Esophagus muscularis mucosa (tissue), 4 donors: ENCODE measurements at regions not wholly inside any gene's neighbourhood (a gene's known extent, or its start where the extent isn't known, plus 50 kb on each side); places are given as distances from the start of the nearest gene placed in this dataset.

Source experiments
- DNase-seq: peaks from one replicate; pipeline ENCODE4 v3.0.0-alpha.2; 2017; ENCODE audit errors: extremely low spot score
- H3K27ac ChIP-seq, 4 donors: fragments of 200-600 bp; sonication (generic); replicated peaks in 1 of 4; 1 replicate in 3 of 4; 2 replicates in 1 of 4; pipeline ENCODE4 v1.5.1; 2016 to 2019; ENCODE audit warnings: mild to moderate bottlenecking in 1 of 4
- H3K27me3 ChIP-seq, 4 donors: fragments of 200-600 bp; sonication (generic); one replicate each; pipeline versions ENCODE4 v1.5.1 to v1.6.0; 2016 to 2019
- H3K36me3 ChIP-seq, 4 donors: fragments of 200-600 bp; sonication (generic); one replicate each; pipeline ENCODE4 v1.5.1; 2016 to 2019
- H3K4me1 ChIP-seq, 4 donors: fragments of 200-600 bp; sonication (generic); one replicate each; pipeline ENCODE4 v1.5.1; 2016 to 2019
- H3K4me3 ChIP-seq, 4 donors: fragments of 200-600 bp; sonication (generic); 1 replicate in 2 of 4; 2 replicates in 2 of 4; pipeline ENCODE4 v1.5.1; 2016 to 2019; ENCODE audit warnings: mild to moderate bottlenecking in 4 of 4, moderate library complexity in 1 of 4
- H3K9me3 ChIP-seq, 4 donors: fragments of 200-600 bp; sonication (generic); 1 replicate in 3 of 4; 2 replicates in 1 of 4; pipeline ENCODE4 v1.5.1; 2016 to 2019
- CTCF ChIP-seq, 3 experiments: fragments of 200-600 bp in 2 of 3; fragments of 450-650 bp in 1 of 3; sonication (generic) in 2 of 3; IDR thresholded peaks; one replicate each; pipeline ENCODE4 v1.5.1; 2017 to 2019; ENCODE audit warnings: antibody characterized with exemption in 3 of 3, mild to moderate bottlenecking in 2 of 3, moderate library complexity in 1 of 3
- EP300 ChIP-seq: sonication (generic); formaldehyde crosslinking; IDR thresholded peaks from one replicate; pipeline ENCODE4 v1.6.1; 2017; ENCODE audit warnings: antibody characterized with exemption
- POLR2A ChIP-seq: fragments of 450-650 bp; IDR thresholded peaks from one replicate; pipeline ENCODE4 v1.6.1; 2017; ENCODE audit warnings: antibody characterized with exemption, moderate library complexity, mild to moderate bottlenecking, low read depth
- POLR2AphosphoS5 ChIP-seq, 2 donors: sonication (generic); formaldehyde crosslinking; IDR thresholded peaks; one replicate each; pipeline ENCODE4 v1.6.1; 2017; ENCODE audit warnings: antibody characterized with exemption in 2 of 2
- WGBS: methylation state at CpG from one replicate; pipeline ENCODE4 v1.1.5; 2018; 5-methylcytosine and 5-hydroxymethylcytosine counted together
- intact Hi-C: fragments of 100-400 bp; cut with DNase I; formaldehyde crosslinking; loops from one replicate; pipeline ENCODE4 v1.15.1; 2023

GRCh38 chr10:129244298-129244697, 222.7 kb upstream of the MGMT start:
- no peak overlapping the region for H3K4me3 ChIP-seq
- TF ChIP-seq EP300 (no peak), CTCF (IDR thresholded peaks at IDR 0.05) (no peak), POLR2AphosphoS5 (IDR thresholded peaks at IDR 0.05) (no peak), POLR2A (no peak)
- intact Hi-C loops, result no loop called here

GRCh38 chr10:129244757-129245156, 222.3 kb upstream of the MGMT start:
- Histone ChIP-seq H3K27me3 (peaks cover 0 to 12% (median 0%) of the 10 kb centered on the region in 4 donors), H3K4me1 (no peaks in the 10 kb centered on the region), H3K4me3 (no peak overlapping the region), H3K9me3 (no peaks in the 10 kb centered on the region), H3K36me3 (no peaks in the 10 kb centered on the region), H3K27ac (no peak overlapping the region)
- TF ChIP-seq CTCF (IDR thresholded peaks at IDR 0.05) (no peak), POLR2A (no peak), EP300 (no peak), POLR2AphosphoS5 (IDR thresholded peaks at IDR 0.05) (no peak)
- intact Hi-C loops, result no loop called here
- no peak for DNase-seq
- 92% methylated on average over 8 of the region's 9 CpGs for WGBS

More at GRCh38 chr10:129244298-129244697, 222.7 kb upstream of the MGMT start:
- Histone ChIP-seq H3K27ac (no peak overlapping the region), H3K27me3 (peaks cover 0 to 12% (median 0%) of the 10 kb centered on the region in 4 donors), H3K4me1 (no peaks in the 10 kb centered on the region), H3K9me3 (no peaks in the 10 kb centered on the region), H3K36me3 (no peaks in the 10 kb centered on the region)
- DNase-seq, result no peak
- 100% methylated on average over 3 of the region's 9 CpGs for WGBS

GRCh38 chr10:129253161-129253864, 213.7 kb upstream of the MGMT start:
- Histone ChIP-seq H3K36me3 (no peaks in the 10 kb centered on the region), H3K4me3 (no peak overlapping the region), H3K27me3 (peaks cover 0 to 12% (median 0%) of the 10 kb centered on the region in 4 donors), H3K9me3 (no peaks in the 10 kb centered on the region), H3K27ac (no peak overlapping the region), H3K4me1 (peaks cover 0 to 3% (median 0%) of the 10 kb centered on the region in 4 donors)
- intact Hi-C loops, result no loop called here
- 84% methylated on average over 12 of the region's 12 CpGs for WGBS
- DNase-seq, result no peak
- TF ChIP-seq POLR2A (no peak), CTCF (IDR thresholded peaks at IDR 0.05) (no peak)

GRCh38 chr10:129253865-129254179, 213.2 kb upstream of the MGMT start:
- H3K27ac ChIP-seq, result no peak overlapping the region
- peaks cover 0 to 8% (median under 1%) of the 10 kb centered on the region in 4 donors for H3K4me1 ChIP-seq
- no peak overlapping the region for H3K4me3 ChIP-seq
- no peaks in the 10 kb centered on the region for H3K9me3 ChIP-seq
- H3K36me3 ChIP-seq, result no peaks in the 10 kb centered on the region
- no peak for DNase-seq
- WGBS, result 56% methylated on average over 7 of the region's 7 CpGs
- peaks cover 0 to 12% (median 0%) of the 10 kb centered on the region in 4 donors for H3K27me3 ChIP-seq
- no peak for TF ChIP-seq POLR2AphosphoS5 (IDR thresholded peaks at IDR 0.05)
- no peak for TF ChIP-seq POLR2A
- no peak for TF ChIP-seq EP300
- no peak for TF ChIP-seq CTCF (IDR thresholded peaks at IDR 0.05)
- intact Hi-C loops, result no loop called here
